H7 (cell line): ENCODE measurements at regions not wholly inside any gene's neighbourhood (a gene's known extent, or its start where the extent isn't known, plus 50 kb on each side); places are given as distances from the start of the nearest gene placed in this dataset.
"Not testable (repeated sequence)": the region's sequence is repeated elsewhere in the genome, so short reads cannot be mapped to it uniquely, and the experiment has no call there.

Experiments
- DNase-seq: peaks from one replicate; pipeline ENCODE4 v3.0.0; 2012
- H3K27me3 ChIP-seq: 2 replicates; pipeline ENCODE4 v1.6.0; 2011; ENCODE audit warnings: mild to moderate bottlenecking, low read length; ENCODE audit not compliant: control insufficient read depth, insufficient read depth
- H3K36me3 ChIP-seq: replicated peaks from 2 replicates; pipeline ENCODE4 v1.5.1; 2011; ENCODE audit warnings: low read length; ENCODE audit not compliant: control insufficient read depth, insufficient read depth
- H3K4me3 ChIP-seq: 2 replicates; pipeline ENCODE4 v1.5.1; 2011; ENCODE audit warnings: low read depth, mild to moderate bottlenecking, control low read depth, low read length, moderate library complexity; ENCODE audit not compliant: insufficient read depth

- H3K36me3 ChIP-seq = no peaks in the 10 kb centered on the region
- no peak overlapping the region for H3K4me3 ChIP-seq
- no peak for DNase-seq
- H3K27me3 ChIP-seq = no peaks in the 10 kb centered on the region
Observed at GRCh38 chr7:34207810-34208209, 302.5 kb downstream of the BMPER start.

- no peaks in the 10 kb centered on the region for H3K36me3 ChIP-seq
- DNase-seq = no peak
- no peaks in the 10 kb centered on the region for H3K27me3 ChIP-seq
- no peak overlapping the region for H3K4me3 ChIP-seq
Observed at GRCh38 chr7:34208878-34209621, 303.7 kb downstream of the BMPER start.

GRCh38 chr7:34211018-34211417 is 305.7 kb downstream of the BMPER start:
- H3K36me3 ChIP-seq = no peaks in the 10 kb centered on the region
- no peak for DNase-seq
- no peaks in the 10 kb centered on the region for H3K27me3 ChIP-seq
- H3K4me3 ChIP-seq = no peak overlapping the region

- Histone ChIP-seq H3K4me3 (no peak overlapping the region), H3K36me3 (no peaks in the 10 kb centered on the region), H3K27me3 (no peaks in the 10 kb centered on the region)
- no peak for DNase-seq
Observed at GRCh38 chr7:34217972-34218371, 312.6 kb downstream of the BMPER start.

GRCh38 chr7:34219153-34219718 is 313.9 kb downstream of the BMPER start:
- no peaks in the 10 kb centered on the region for H3K27me3 ChIP-seq
- no peak for DNase-seq
- H3K36me3 ChIP-seq = no peaks in the 10 kb centered on the region
- H3K4me3 ChIP-seq = no peak overlapping the region

GRCh38 chr7:34220506-34221185 is 315.3 kb downstream of the BMPER start:
- Histone ChIP-seq H3K36me3 (no peaks in the 10 kb centered on the region), H3K4me3 (no peak overlapping the region), H3K27me3 (no peaks in the 10 kb centered on the region)
- no peak for DNase-seq

GRCh38 chr7:34222316-34222715 is 317.0 kb downstream of the BMPER start:
- DNase-seq = no peak
- H3K36me3 ChIP-seq = no peaks in the 10 kb centered on the region
- no peaks in the 10 kb centered on the region for H3K27me3 ChIP-seq
- no peak overlapping the region for H3K4me3 ChIP-seq

- H3K4me3 ChIP-seq = no peak overlapping the region
- H3K36me3 ChIP-seq = no peaks in the 10 kb centered on the region
- no peaks in the 10 kb centered on the region for H3K27me3 ChIP-seq
- DNase-seq = no peak
Observed at GRCh38 chr7:34222722-34223121, 317.4 kb downstream of the BMPER start.

- no peak for DNase-seq
- Histone ChIP-seq H3K4me3 (no peak overlapping the region), H3K36me3 (no peaks in the 10 kb centered on the region), H3K27me3 (no peaks in the 10 kb centered on the region)
Observed at GRCh38 chr7:34224281-34224680, 318.9 kb downstream of the BMPER start.

GRCh38 chr7:34225193-34225592 is 319.9 kb downstream of the BMPER start:
- Histone ChIP-seq H3K4me3 (no peak overlapping the region), H3K27me3 (no peaks in the 10 kb centered on the region), H3K36me3 (no peaks in the 10 kb centered on the region)
- no peak for DNase-seq

GRCh38 chr7:34227525-34227924 is 322.2 kb downstream of the BMPER start:
- Histone ChIP-seq H3K4me3 (no peak overlapping the region), H3K36me3 (no peaks in the 10 kb centered on the region), H3K27me3 (no peaks in the 10 kb centered on the region)
- DNase-seq = no peak

- not testable (repeated sequence) for H3K27me3 ChIP-seq, H3K4me3 ChIP-seq, DNase-seq
Observed at GRCh38 chr7:34235101-34235500, 329.8 kb downstream of the BMPER start.

GRCh38 chr7:34236057-34236456 is 330.7 kb downstream of the BMPER start:
- no peaks in the 10 kb centered on the region for H3K27me3 ChIP-seq
- H3K36me3 ChIP-seq = no peaks in the 10 kb centered on the region
- no peak overlapping the region for H3K4me3 ChIP-seq
- DNase-seq = no peak

More at GRCh38 chr7:34235101-34235500, 329.8 kb downstream of the BMPER start:
- H3K36me3 ChIP-seq = not testable (repeated sequence)

GRCh38 chr7:34236839-34237492 is 331.6 kb downstream of the BMPER start:
- Histone ChIP-seq H3K4me3 (no peak overlapping the region), H3K36me3 (no peaks in the 10 kb centered on the region), H3K27me3 (no peaks in the 10 kb centered on the region)
- DNase-seq = no peak

- no peak for DNase-seq
- Histone ChIP-seq H3K4me3 (no peak overlapping the region), H3K36me3 (no peaks in the 10 kb centered on the region), H3K27me3 (no peaks in the 10 kb centered on the region)
Observed at GRCh38 chr7:34237493-34237849, 332.1 kb downstream of the BMPER start.
